ENCODE measurements at regions not wholly inside any gene's neighbourhood (a gene's known extent, or its start where the extent isn't known, plus 50 kb on each side); places are given as distances from the start of the nearest gene placed in this dataset.
"Not testable (repeated sequence)": the region's sequence is repeated elsewhere in the genome, so short reads cannot be mapped to it uniquely, and the experiment has no call there.

DNA sequence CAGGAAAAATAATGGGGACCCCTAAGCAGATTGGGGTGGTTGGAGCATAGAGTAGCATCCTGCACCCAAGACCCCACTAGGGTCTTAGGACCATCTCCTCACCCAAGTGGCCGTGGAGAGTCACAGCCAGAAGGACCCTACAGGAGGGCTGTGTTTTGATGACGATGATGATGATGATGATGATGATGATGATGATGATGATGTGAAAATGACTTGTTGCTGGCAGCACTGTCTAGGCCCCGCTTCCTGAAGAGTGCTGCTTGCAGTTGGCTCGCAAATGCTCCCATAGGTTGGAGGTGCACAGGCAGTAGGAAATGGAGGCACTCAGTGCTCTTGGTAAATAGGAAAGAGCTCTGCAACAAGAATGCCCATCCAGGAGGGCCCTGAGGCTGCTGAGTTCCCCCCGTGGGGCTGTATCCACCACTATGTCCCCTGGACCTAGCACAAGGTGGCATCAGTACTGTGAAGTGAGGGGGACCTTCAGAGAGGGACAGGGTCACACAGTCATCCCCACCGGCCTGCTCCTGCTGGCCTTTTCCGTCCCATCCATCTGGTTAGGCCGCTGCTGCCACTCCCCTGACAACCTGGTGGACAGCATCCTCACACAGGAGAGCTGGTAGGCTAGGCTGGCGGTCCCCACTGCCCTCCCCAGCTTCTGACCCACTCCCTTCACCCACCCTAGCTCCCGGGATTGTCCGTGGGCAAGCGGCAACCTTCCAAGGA, 139.6 kb downstream of the FOXD2 start:
- DNase-seq: no peak

- DNase-seq: no peak
These were observed 140.3 kb downstream of the FOXD2 start for GRCh38 chr1:47578026-47578720.

DNA sequence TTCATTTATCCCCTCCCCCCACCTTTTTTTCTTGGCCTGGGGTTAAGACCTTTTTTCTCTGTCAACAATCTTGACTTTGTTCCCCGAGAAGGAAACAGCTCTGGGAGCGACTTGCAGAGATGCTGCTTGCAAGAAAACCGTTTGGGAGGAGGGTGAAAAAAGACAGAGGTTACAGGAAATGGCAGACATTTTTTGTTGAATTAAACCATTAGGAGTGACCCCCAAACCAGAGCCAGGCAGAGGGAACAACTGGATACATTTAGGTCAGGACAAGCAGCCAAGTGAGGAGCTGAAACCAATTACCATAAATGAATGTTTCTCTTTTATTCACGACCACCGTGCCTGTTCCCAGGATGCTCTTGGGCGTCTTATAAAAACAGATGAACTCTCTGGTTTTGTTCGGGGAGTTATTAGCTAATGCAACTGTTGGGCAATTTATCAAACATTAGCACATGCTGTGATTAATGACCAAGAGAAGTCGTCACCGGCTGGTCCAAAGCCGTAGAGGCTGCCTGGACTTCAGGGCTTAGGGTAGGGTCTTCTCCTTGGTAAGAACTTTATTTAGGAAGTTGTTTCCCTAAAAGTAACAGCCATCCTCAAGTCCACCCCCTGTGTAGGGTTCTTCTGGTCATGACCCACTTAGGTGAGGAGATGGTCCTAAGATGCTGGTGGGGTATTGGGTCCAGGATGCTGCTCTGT, 141.0 kb downstream of the FOXD2 start:
- no peak for DNase-seq

DNA sequence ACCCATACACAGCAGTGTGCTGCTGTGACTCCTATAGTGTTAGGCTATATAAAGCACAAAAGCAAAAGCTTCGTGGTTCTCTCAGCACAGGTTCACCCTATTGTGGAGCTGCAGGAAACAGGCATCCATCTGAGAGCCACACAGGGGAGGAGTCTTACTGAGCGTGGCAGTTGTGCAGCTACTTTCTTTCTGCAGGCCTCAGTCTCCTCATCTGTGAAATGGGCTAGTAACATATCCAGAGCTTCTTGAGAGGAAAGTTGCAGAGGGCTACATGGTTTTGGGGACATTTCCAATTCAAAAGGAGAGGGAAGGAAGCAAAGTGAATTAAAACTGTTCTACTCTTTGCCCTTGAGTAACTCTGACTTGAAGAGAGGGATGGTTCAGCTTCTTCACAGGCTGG, 142.0 kb downstream of the FOXD2 start:
- DNase-seq: no peak

GRCh38 chr1:47580451-47580995, 142.7 kb downstream of the FOXD2 start:
- DNase-seq: no peak

DNA sequence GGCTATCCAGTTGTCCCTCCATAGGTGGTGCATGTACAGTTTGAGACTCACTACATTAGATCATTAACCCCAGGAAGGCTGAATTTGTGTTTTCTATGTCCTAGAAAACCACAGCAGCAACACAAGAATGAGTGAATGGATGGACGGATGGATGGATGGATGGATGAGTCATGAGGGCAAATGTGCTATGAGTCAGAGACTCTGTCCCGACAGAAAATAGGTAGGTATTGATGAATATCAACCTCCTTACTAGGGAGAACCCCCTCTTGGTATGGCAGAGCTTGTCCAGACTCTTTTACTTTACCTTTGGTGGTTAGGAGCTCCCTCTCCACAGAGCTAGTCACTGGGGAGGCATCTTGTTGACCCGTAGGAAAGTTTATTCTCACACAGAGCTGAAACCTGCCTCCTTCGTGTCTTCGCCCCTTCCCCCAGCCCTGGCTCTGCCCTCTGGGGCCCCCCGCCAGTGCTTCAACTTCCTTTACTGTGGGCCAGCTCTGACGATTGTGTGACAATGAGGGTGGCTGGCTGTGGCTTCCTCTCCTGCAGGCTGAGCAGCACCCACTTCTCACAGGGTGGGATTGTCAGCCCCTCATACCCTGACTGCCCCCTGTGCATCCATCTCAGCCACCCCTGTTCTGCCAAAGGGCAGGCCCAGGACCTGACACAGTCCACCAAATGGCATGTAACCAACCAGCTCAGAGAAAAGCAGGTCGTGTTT, 145.2 kb downstream of the FOXD2 start:
- no peak for DNase-seq

GRCh38 chr1:47584249-47584648, 146.4 kb downstream of the FOXD2 start:
- DNase-seq: no peak

DNA sequence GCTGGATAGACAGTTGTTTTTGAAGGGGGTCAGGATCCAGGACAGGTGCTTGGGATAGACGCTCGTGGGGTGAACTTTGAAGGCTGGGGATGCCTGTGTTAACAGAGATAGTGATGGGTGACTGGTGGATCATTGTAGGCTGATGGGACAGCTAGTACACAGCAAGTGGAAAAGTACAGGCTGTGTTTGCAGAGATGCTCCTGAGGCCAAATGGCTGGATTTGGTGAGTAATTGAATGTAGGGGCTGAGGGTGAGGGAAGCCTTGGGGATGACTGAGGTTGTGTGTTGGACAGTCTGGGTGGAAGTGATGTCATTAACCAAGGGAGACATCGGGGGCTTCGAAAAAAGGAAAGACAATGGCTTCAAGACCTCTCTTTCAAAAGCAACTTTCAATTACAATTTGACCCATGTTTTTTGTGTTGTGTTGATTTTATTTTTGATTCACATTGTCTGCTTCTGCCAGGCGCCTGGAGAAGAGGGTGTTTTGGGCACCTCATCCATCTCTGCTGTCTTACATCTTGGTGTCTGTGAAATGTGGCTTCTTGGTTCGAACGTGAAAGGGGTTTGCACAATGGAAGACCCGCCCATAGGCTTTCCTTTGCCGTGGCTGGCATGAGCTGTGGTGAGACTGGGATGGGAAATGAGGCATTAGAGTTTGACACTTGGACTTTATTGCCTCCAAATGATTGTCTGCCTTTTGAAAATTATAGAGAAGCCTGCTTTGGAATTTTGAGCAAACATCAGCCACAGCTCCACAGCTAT, 147.5 kb downstream of the FOXD2 start:
- no peak for DNase-seq

GRCh38 chr1:47587891-47588582, 150.2 kb downstream of the FOXD2 start:
- no peak for DNase-seq

GRCh38 chr1:47590523-47591225, 152.8 kb downstream of the FOXD2 start:
- DNase-seq: no peak

GRCh38 chr1:47591801-47592200, 154.0 kb downstream of the FOXD2 start:
- no peak for DNase-seq

- no peak for DNase-seq
These were observed 154.6 kb downstream of the FOXD2 start for GRCh38 chr1:47592296-47593012.

DNA sequence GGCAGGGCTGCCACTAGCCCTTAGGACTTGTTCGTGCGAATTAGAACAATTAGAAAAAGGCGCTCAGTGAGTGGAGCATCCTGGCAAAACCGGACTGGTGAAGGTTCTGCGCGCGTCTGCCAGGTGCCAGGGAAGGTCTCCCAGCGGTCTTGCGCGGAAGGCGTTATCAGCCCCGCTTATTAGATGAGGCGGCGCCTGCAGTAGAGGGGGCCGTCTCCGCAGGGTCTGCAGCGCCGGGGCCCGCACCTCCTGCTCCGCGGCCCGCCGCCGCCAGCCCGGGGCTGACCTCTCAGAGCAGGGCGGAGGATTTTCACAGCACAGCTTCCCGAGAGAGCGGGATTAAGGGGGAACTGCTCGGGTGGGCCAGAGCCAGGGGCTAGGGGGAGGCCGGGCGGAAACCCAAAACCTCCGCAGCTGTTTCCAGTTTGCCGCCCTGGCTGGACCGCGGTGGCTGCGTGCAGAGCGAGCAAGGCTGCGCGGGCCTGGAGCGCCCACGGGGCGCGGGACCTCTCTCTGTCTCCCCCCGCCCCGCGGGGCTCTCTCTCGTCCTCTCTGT, 155.2 kb downstream of the FOXD2 start:
- no peak for DNase-seq

DNA sequence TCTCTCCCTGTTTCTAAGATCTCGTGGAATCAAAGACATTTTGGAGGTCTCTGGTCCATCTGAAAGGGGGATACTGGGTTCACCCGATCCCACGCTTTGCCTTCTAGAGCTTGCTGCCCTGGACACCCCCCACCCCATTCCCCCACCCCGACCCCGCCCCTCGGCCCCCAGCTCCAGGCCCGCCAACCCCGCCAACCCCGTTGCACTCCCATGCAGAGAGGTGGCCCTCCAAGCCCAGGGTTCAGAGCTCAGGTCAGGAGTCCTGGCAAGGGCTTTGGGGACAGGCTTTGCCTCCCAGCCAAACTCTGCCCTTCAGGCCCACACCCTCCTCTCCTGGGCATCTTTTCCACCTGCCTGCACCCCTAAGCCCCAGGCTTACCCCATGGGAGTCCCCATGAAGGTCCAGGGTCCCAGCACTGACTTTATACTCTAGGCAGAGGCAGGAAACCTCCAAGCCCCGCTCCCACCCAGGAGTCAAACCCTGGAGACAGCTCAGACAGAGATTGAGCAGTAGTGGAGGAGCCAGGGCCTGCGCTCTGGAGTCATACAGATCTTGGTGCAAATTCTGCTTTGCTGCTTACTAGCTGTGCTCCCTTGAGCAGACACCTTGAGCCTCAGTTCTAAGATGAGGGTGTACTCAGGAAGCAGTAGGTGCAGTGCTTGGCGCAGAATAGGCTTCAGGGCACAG, 155.9 kb downstream of the FOXD2 start:
- DNase-seq: no peak

DNA sequence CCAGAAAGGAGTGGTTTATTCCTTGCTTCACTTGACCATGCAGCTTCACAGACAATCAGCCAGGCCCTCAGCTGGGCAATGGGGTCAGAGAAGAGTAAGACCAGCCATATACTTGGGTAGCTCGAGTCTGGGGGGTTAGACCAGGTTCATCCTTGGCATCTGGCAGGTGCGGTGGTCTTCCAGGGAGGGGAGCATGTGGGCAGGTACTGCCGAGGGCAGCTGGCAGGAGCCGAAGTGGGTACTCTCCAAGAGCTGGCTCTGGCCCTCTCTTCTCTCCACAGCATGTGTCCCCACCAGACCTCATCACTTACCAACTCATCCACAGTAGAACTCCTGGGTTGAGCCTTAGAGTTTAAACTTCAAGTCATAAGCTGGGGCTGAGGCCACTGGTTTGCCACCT, 156.8 kb downstream of the FOXD2 start:
- DNase-seq: no peak

GRCh38 chr1:47596328-47596727, 158.5 kb downstream of the FOXD2 start:
- no peak for DNase-seq

DNA sequence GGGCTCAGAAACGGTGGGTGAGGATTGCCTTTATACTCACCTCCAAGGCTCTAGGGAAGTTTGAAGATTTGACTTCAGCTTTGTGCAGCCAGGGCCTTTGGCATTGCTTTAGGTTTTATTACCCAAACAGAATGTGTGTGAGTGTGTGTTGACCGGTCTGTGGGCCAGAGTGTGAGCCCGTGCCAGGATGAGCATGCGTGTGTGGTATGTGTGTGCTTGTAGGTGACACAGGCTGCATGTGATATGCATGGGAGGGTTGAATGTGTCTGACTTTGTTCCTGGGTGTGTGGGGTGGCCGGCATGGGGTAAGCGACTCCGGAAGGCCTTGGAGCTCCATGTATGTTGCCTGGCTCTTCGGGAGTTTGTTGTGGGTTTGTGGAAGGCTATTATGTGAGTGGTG, 160.5 kb downstream of the FOXD2 start:
- DNase-seq: no peak

DNA sequence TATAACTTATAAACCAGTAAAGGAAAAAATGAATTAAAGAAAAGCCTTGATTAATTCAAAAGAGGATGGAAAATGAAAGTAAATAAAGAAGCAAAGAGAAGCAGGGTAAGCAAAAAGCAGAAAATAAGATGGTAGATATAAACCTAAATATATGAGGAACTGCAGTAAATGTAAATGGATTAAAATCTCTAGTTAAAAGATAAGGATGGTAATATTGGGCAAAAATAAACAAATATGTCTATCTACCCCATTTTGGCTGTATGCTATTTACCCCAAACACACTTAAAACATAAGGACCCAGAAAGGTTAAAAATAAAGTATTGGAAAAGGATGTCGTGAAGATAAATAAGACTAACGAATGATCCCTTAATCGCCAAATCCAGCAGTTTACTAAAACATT, 161.9 kb downstream of the FOXD2 start:
- no peak for DNase-seq

DNA sequence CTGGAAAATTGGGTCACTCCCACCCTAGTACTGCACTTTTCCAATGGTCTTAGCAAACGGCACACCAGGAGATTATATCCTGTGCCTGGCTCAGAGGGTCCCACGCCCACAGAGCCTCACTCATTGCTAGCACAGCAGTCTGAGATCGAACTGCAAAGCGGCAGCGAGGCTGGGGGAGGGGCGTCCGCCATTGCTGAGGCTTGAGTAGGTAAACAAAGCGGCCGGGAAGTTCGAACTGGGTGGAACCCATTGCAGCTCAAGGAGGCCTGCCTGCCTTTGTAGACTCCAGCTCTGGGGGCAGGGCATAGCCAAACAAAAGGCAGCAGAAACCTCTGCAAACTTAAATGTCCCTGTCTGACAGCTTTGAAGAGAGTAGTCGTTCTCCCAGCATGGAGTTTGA, 164.6 kb downstream of the FOXD2 start:
- DNase-seq: not testable (repeated sequence)
